Astrocyte (in vitro differentiated cells and primary cell): ENCODE measurements at regions not wholly inside any gene's neighbourhood (a gene's known extent, or its start where the extent isn't known, plus 50 kb on each side); places are given as distances from the start of the nearest gene placed in this dataset.

Source experiments
- DNase-seq: peaks from one replicate; pipeline ENCODE4 v3.0.0-alpha.2; 2010; ENCODE audit warnings: low read depth
- FAIRE-seq: peaks from 2 replicates; lab custom pipeline; 2011; peaks lifted over from hg19 to GRCh38; lab: Jason Lieb, UNC
- H2AFZ ChIP-seq: 2 replicates; pipeline ENCODE4 v1.6.0; 2012; ENCODE audit warnings: low read depth, low read length, inconsistent platforms
- H3K27ac ChIP-seq: 2 replicates; pipeline ENCODE4 v1.5.1; 2011; ENCODE audit warnings: low read depth, low read length, inconsistent platforms
- H3K27me3 ChIP-seq: 2 replicates; pipeline ENCODE4 v1.6.0; 2011; ENCODE audit warnings: low read length, inconsistent platforms; ENCODE audit not compliant: insufficient read depth
- H3K36me3 ChIP-seq: 2 replicates; pipeline ENCODE4 v1.5.1; 2011; ENCODE audit warnings: low read length, inconsistent platforms; ENCODE audit not compliant: insufficient read depth
- H3K4me1 ChIP-seq: 2 replicates; pipeline ENCODE4 v1.5.1; 2011; ENCODE audit warnings: low read length, inconsistent platforms; ENCODE audit not compliant: insufficient read depth
- H3K4me2 ChIP-seq: 2 replicates; pipeline ENCODE4 v1.6.0; 2012; ENCODE audit warnings: low read length, inconsistent platforms
- H3K4me3 ChIP-seq: 2 replicates; pipeline ENCODE4 v1.5.1; 2011; ENCODE audit warnings: low read depth, mild to moderate bottlenecking, low read length, inconsistent platforms; ENCODE audit not compliant: insufficient read depth
- H3K79me2 ChIP-seq: 2 replicates; pipeline ENCODE4 v1.6.0; 2012; ENCODE audit warnings: mild to moderate bottlenecking, low read length, inconsistent platforms; ENCODE audit not compliant: insufficient read depth
- H3K9ac ChIP-seq: 2 replicates; pipeline ENCODE4 v1.6.0; 2012; ENCODE audit warnings: mild to moderate bottlenecking, low read length, inconsistent platforms
- H3K9me3 ChIP-seq: 2 replicates; pipeline ENCODE4 v1.5.1; 2012; ENCODE audit warnings: low read depth, mild to moderate bottlenecking, low read length, inconsistent platforms; ENCODE audit not compliant: insufficient read depth
- H4K20me1 ChIP-seq: 2 replicates; pipeline ENCODE4 v1.6.0; 2012; ENCODE audit warnings: low read length, inconsistent platforms; ENCODE audit not compliant: insufficient read depth
- H3K27ac Mint-ChIP-seq: one replicate; pipeline ENCODE4 v1.8.0; 2021; ENCODE audit warnings: mild to moderate bottlenecking, mixed read lengths; ENCODE audit not compliant: unreplicated experiment
- H3K27me3 Mint-ChIP-seq: one replicate; pipeline ENCODE4 v1.8.0; 2021; ENCODE audit warnings: low read depth, mixed read lengths; ENCODE audit not compliant: unreplicated experiment
- H3K36me3 Mint-ChIP-seq: one replicate; pipeline ENCODE4 v1.8.0; 2021; ENCODE audit warnings: low read depth, mixed read lengths; ENCODE audit not compliant: unreplicated experiment
- H3K4me1 Mint-ChIP-seq: one replicate; pipeline ENCODE4 v1.8.0; 2021; ENCODE audit warnings: low read depth, mixed read lengths; ENCODE audit not compliant: unreplicated experiment
- H3K4me3 Mint-ChIP-seq: one replicate; pipeline ENCODE4 v1.8.0; 2021; ENCODE audit warnings: mild to moderate bottlenecking, moderate library complexity, mixed read lengths; ENCODE audit not compliant: unreplicated experiment
- H3K9me3 Mint-ChIP-seq: one replicate; pipeline ENCODE4 v1.8.0; 2021; ENCODE audit warnings: mild to moderate bottlenecking, mixed read lengths; ENCODE audit not compliant: unreplicated experiment
- CTCF ChIP-seq: IDR thresholded peaks from 2 replicates; pipeline ENCODE4 v1.5.1; 2011; ENCODE audit warnings: low read depth, mild to moderate bottlenecking, inconsistent platforms, low read length, moderate library complexity; ENCODE audit not compliant: insufficient read depth
- EZH2 ChIP-seq: IDR thresholded peaks from 2 replicates; pipeline ENCODE4 v1.6.1; 2012; ENCODE audit warnings: mild to moderate bottlenecking, low read length, inconsistent platforms; ENCODE audit not compliant: insufficient read depth

- DNase-seq (no peak), FAIRE-seq (no peak)
- Histone ChIP-seq H3K27ac (no peak overlapping the region), H4K20me1 (no peaks in the 10 kb centered on the region), H3K4me1 (no peaks in the 10 kb centered on the region), H3K4me2 (no peak overlapping the region), H3K4me3 (no peak overlapping the region), H3K79me2 (no peaks in the 10 kb centered on the region), H3K27me3 (no peaks in the 10 kb centered on the region), H3K9ac (no peak overlapping the region), H3K9me3 (peaks cover 19% of the 10 kb centered on the region), H3K36me3 (no peaks in the 10 kb centered on the region), H2AFZ (no peak overlapping the region)
- Mint-ChIP-seq H3K4me3 (no peak overlapping the region), H3K27me3 (no peaks in the 10 kb centered on the region), H3K27ac (no peak overlapping the region), H3K4me1 (no peaks in the 10 kb centered on the region), H3K9me3 (peaks cover 42% of the 10 kb centered on the region), H3K36me3 (no peaks in the 10 kb centered on the region)
- TF ChIP-seq CTCF (no peak), EZH2 (no peak)
Measured at GRCh38 chr19:27654266-27654990, 1558.5 kb downstream of the UQCRFS1 start.

- Mint-ChIP-seq H3K27ac (no peak overlapping the region), H3K4me1 (no peaks in the 10 kb centered on the region), H3K9me3 (peaks cover 41% of the 10 kb centered on the region), H3K4me3 (no peak overlapping the region), H3K27me3 (no peaks in the 10 kb centered on the region), H3K36me3 (no peaks in the 10 kb centered on the region)
- no peak for DNase-seq
- H3K79me2 ChIP-seq = no peaks in the 10 kb centered on the region
- H2AFZ ChIP-seq = no peak overlapping the region
- H3K4me1 ChIP-seq = no peaks in the 10 kb centered on the region
- no peak overlapping the region for H3K9ac ChIP-seq
- H3K36me3 ChIP-seq = no peaks in the 10 kb centered on the region
- no peak overlapping the region for H3K4me2 ChIP-seq
- TF ChIP-seq EZH2 (no peak), CTCF (no peak)
- H3K9me3 ChIP-seq = peaks cover 12% of the 10 kb centered on the region
- H4K20me1 ChIP-seq = no peaks in the 10 kb centered on the region
- H3K4me3 ChIP-seq = no peak overlapping the region
- FAIRE-seq = no peak
- H3K27me3 ChIP-seq = no peaks in the 10 kb centered on the region
- no peak overlapping the region for H3K27ac ChIP-seq
Measured at GRCh38 chr19:27652796-27653195, 1560.2 kb downstream of the UQCRFS1 start.

- Mint-ChIP-seq H3K36me3 (no peaks in the 10 kb centered on the region), H3K9me3 (peaks cover 39% of the 10 kb centered on the region), H3K4me3 (no peak overlapping the region)
Measured at GRCh38 chr19:27652281-27652680, 1560.7 kb downstream of the UQCRFS1 start.

More at GRCh38 chr19:27652281-27652680, 1560.7 kb downstream of the UQCRFS1 start:
- Histone ChIP-seq H3K9ac (no peak overlapping the region), H3K4me3 (no peak overlapping the region), H3K27me3 (no peaks in the 10 kb centered on the region), H3K79me2 (no peaks in the 10 kb centered on the region), H3K27ac (no peak overlapping the region), H3K9me3 (peaks cover 8% of the 10 kb centered on the region), H3K36me3 (no peaks in the 10 kb centered on the region), H3K4me2 (no peak overlapping the region), H2AFZ (no peak overlapping the region), H3K4me1 (no peaks in the 10 kb centered on the region), H4K20me1 (no peaks in the 10 kb centered on the region)
- DNase-seq (no peak), FAIRE-seq (no peak)
- no peak overlapping the region for H3K27ac Mint-ChIP-seq
- no peaks in the 10 kb centered on the region for H3K4me1 Mint-ChIP-seq
- H3K27me3 Mint-ChIP-seq = no peaks in the 10 kb centered on the region
- TF ChIP-seq CTCF = no peak
- TF ChIP-seq EZH2 = no peak
